ENCODE measurements at regions not wholly inside any gene's neighbourhood (a gene's known extent, or its start where the extent isn't known, plus 50 kb on each side); places are given as distances from the start of the nearest gene placed in this dataset.

DNA sequence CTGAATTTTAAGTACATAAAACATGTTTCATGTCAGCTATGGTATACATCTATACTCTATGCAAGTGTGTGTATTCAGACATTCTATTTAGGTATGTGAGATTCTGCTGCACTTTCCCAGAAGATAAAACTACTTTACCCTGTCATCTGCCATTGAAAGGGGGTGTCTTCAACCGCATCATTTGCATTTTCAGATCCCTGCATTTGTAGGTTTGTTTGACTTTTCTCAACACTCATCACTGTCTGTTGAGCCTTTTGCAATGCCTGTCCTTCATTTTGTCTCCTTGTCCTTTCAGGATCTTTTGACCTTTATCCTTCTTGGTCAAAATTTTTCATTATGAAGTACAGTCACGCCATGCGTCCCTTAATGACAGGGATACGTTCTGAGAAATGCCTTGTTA lies 103.5 kb downstream of the TMA16 start (continued):
- TF ChIP-seq ATF3 (IDR thresholded peaks at IDR 0.05; ENCODE audit: insufficient read depth, low read depth, low read length) (no peak), CTBP2 (IDR thresholded peaks at IDR 0.05; ENCODE audit: borderline replicate concordance, insufficient read depth, insufficient read length, low read length) (no peak), RFX5 (IDR thresholded peaks at IDR 0.05; ENCODE audit: borderline replicate concordance, low read depth, low read length) (no peak), CHD7 (IDR thresholded peaks at IDR 0.05; ENCODE audit: insufficient replicate concordance, low read length) (no peak)

Measured in H1 (cell line).